GM12865 (cell line): ENCODE measurements at regions not wholly inside any gene's neighbourhood (a gene's known extent, or its start where the extent isn't known, plus 50 kb on each side); places are given as distances from the start of the nearest gene placed in this dataset.
"Not testable (repeated sequence)": the region's sequence is repeated elsewhere in the genome, so short reads cannot be mapped to it uniquely, and the experiment has no call there.

ENCODE experiments used
- DNase-seq: peaks from one replicate; pipeline ENCODE4 v3.0.0; 2010; ENCODE audit warnings: low read depth
- H3K4me3 ChIP-seq: 2 replicates; pipeline ENCODE4 v1.5.1; 2011; ENCODE audit warnings: mild to moderate bottlenecking, low read depth, low read length, control low read depth
- CTCF ChIP-seq: IDR thresholded peaks from 2 replicates; pipeline ENCODE4 v1.5.1; 2011; ENCODE audit warnings: low read length, control low read depth, low read depth, inconsistent platforms; ENCODE audit not compliant: insufficient read depth; ENCODE audit errors: missing control alignments

- no peak overlapping the region for H3K4me3 ChIP-seq
- no peak for TF ChIP-seq CTCF
- no peak for DNase-seq
Measured at GRCh38 chr5:121100931-121101330, 636.8 kb downstream of the PRR16 start.

- H3K4me3 ChIP-seq = no peak overlapping the region
- TF ChIP-seq CTCF = no peak
- no peak for DNase-seq
Measured at GRCh38 chr5:121105921-121106320, 641.8 kb downstream of the PRR16 start.

GRCh38 chr5:121106721-121107690, 642.9 kb downstream of the PRR16 start:
- not testable (repeated sequence) for H3K4me3 ChIP-seq, DNase-seq

- no peak overlapping the region for H3K4me3 ChIP-seq
- no peak for TF ChIP-seq CTCF
- DNase-seq = no peak
Measured at GRCh38 chr5:121108725-121109124, 644.6 kb downstream of the PRR16 start.

- no peak for TF ChIP-seq CTCF
- no peak for DNase-seq
- H3K4me3 ChIP-seq = no peak overlapping the region
Measured at GRCh38 chr5:121109817-121110216, 645.7 kb downstream of the PRR16 start.

- no peak for TF ChIP-seq CTCF
- H3K4me3 ChIP-seq = no peak overlapping the region
- no peak for DNase-seq
Measured at GRCh38 chr5:121121786-121122185, 657.7 kb downstream of the PRR16 start.

- no peak overlapping the region for H3K4me3 ChIP-seq
- no peak for TF ChIP-seq CTCF
- DNase-seq = no peak
Measured at GRCh38 chr5:121138495-121138907, 674.4 kb downstream of the PRR16 start.
